NCI-H2107 treated with DMSO at 0.1 percent for 48 hours (cell line): ENCODE measurements at regions not wholly inside any gene's neighbourhood (a gene's known extent, or its start where the extent isn't known, plus 50 kb on each side); places are given as distances from the start of the nearest gene placed in this dataset.

Experiments used
- DNase-seq: peaks from one replicate; lab custom pipeline; 2025; ENCODE audit not compliant: unreplicated experiment; lab: John Stamatoyannopoulos, UW

DNA sequence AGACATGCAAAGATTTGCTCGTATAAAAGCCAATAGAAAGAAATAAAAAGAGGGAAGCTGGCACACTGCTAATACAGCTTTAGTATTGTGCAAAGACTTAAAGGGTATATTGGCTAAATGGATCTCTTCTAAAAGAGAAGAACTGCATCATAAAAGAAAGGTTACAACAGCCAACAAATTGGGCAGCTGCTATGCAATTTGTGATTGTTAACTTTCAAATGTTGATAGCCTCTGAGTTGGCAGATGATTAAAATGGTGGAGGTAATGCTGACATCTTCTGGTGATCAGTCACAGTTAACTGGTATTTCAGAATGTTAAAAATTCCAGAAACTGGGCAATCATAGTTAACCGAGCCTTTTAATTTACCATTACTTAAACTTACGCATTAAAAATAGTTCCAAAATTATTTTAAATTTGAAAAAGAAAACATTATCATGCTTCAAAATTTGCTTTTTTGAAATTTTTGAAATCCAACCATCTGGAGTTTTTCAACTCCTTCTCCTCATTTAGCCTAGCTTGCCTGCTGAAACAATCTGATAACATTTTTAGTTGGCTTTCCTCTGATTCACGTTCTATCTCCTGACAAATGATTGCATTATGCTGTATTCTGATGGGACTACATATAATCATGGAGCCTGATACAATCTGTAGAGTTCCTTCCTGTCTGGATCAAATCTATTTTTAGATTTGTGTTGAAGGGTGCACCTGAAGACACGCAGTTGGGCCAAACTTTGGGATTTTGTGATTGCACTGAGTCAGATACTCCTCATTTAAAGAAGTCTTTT, 144.0 kb upstream of the PDZRN3 start:
- DNase-seq: no peak

- DNase-seq: no peak
Measured at GRCh38 chr3:73766599-73767381, 142.0 kb upstream of the PDZRN3 start.

DNA sequence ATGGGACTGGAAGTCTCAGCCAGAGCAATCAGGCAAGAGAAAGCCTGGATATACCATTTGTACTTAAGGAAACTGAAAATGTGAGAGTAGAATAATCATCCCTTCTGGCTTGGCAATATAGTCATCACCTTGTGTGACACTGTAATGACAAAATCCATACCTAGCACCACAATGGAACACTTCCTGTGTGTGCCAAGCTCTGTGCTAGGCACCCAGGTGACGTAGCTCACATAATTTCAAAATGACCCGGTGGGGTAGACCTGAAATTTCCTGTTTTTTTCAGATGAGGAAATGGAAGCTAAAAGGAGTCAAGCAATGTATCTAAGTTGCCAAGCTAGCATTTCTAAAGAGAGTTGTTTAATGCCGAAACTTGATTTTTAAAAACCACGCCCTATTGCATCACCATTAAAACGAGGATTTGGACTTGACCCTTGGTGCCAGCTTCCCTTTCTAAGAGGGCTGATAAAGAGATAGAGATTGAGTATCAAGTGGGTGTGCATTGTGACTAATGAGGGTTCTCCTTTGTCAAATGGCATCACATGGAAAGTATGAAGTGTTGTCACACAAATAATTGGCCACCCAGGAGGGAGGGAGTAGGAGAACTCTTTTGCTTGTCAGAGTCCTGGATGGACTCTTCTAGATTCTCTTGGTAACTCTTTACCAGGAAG, 141.3 kb upstream of the PDZRN3 start:
- no peak for DNase-seq

- no peak for DNase-seq
Measured at GRCh38 chr3:73762855-73763254, 138.1 kb upstream of the PDZRN3 start.

DNA sequence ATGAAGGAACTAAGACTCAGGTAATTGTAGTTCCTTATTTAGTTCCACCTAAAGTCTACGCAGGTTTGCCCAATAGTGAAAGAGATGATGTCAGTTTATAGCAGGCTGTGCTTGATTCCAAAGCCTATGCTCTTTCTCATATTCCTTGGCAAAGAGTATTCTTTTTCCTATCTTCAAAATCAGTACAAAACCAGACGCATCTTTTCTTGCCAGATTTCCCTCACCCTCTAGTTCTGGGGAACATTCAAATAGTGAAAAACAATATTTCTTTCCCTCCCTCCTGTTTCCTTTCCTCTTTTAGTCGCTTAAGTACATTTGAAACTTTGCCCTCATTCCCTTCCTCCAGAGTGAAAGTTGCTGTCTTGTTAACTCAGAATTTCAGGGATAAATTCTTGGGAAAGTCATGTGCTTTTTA, 134.6 kb upstream of the PDZRN3 start:
- DNase-seq: no peak

- DNase-seq: no peak
Measured at GRCh38 chr3:73757536-73757935, 132.8 kb upstream of the PDZRN3 start.

- DNase-seq: no peak
Measured at GRCh38 chr3:73753985-73754384, 129.2 kb upstream of the PDZRN3 start.

DNA sequence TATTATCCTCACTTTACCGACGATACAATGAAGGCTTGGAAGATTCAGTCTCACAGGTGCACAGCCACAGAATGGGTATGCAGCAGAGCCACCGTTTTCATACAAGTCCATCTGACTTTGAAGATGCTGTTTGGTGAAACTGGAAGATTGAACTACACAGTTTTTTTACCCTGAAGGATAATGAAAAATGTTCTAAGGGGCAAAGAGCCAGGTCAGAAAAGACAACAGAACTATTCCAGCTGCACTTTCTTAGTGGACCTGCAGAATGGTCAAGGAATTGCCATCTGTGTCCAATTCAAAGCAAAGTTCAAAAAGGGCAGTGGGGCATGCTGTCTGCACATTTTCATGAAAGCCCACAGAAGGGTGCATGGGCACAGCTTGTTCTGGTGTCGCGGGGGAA, 127.6 kb upstream of the PDZRN3 start:
- DNase-seq: no peak

DNA sequence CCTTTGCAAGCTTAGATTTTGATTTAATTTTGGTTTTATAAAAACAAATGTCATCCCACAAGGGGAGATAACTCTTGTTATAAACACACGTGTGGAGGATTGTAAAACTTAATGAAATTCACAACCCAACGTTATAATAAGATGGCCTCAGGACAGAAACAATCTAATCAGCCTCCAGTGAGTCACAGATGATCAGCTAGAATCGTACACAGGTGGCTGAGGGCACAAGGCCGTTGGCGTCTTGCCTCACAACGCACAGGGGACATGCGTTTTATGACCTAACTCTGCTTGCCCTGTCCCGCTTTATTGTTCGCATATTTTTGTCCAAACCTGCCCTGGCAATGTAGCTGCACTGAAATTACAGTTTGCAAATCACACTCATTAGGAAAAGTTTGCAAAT, 121.9 kb upstream of the PDZRN3 start:
- no peak for DNase-seq

GRCh38 chr3:73745526-73746191, 120.9 kb upstream of the PDZRN3 start:
- DNase-seq: peak; percentile 59

DNA sequence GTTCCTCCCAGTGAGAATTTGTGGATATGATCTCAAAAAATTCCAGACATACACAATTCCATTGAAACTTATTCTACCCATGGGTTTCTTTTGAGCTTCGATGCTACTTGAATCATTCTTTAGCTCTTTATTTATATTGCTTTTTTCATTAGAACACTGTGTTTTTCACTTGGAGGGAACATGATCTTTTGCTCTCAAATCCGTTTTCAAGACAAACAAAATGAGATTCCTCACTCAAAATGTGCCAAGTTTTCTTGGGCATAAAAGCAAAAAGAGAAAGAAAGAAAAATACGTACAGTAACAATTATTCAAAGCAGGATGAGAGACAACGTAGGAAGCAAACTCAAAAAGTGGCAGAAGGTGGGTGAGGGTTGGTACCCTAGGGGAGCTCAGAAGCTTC, 118.8 kb upstream of the PDZRN3 start:
- no peak for DNase-seq

DNA sequence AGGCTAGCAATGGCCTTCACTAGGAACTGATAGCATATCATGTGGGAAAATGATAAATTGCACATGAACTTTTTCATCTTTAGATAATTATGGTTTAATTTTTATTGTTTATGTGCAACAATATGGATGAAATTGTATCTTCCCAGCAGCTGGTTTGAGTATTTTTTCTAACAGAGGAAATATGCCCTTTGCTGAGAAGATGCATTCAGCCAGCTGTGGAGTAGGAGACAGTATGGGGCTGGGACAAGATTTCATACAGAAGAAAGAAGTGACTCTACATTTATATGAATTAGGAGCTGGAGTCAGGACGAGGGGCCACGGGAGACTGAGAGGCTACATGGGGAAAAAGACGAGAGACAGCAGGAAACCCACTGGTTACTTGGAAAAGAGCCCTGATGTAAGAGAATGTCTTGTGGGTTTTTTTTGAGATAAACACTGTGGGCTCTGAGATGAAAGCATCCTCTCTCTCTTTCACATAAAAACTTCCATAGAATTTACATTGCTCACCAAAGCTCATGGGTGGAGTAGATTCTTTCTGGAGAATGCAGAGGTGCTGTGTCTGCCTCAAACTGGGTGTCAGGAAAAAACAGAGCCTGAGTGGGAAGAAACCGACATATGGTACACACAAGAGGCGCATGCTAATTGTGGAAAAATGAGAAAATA, 115.2 kb upstream of the PDZRN3 start:
- no peak for DNase-seq

GRCh38 chr3:73738711-73739110, 114.0 kb upstream of the PDZRN3 start:
- no peak for DNase-seq

DNA sequence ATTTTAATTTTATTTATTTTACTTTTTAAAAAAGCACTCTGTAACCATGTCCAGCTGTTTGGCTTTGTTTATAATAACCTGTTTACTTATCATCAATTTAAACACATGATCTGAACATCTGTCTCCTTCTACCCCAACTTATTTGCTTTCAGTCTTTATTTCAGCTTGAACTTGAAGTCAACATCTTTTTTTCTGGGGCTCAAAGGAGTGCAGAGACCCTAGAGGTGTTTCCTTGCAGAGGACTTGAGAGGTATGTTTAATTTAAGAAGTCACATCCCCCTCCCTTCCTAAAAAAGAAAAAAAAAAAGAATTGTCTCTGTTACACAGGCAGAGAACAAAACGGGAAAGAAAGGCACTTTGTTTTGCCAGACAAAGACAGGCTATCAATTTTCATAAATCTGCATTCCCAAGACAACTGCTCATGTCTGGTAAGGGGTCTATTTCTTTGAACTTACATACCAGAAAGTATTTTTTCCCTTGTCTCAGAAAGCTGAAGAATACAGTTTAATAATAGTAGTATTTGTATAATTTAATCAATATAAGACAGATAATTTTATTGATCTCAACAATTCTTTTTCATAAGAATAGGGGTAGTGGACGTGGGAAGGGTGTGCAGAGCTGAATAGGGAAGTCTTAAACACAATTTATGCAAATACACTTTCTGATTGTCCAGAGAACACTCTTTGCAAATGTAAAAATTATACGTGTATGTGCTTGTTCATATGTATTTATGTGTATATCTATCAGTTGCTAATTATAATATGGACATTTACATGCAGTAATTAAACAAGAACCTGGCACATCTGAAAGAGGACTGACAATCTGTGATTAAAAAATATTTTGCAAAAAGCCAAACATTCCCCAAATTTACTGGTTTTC, 109.7 kb upstream of the PDZRN3 start:
- DNase-seq: peak; percentile 8

GRCh38 chr3:73733746-73734145, 109.0 kb upstream of the PDZRN3 start:
- DNase-seq: peak; percentile 27

GRCh38 chr3:73729969-73730440, 105.3 kb upstream of the PDZRN3 start:
- DNase-seq: no peak

GRCh38 chr3:73727854-73728253, 103.1 kb upstream of the PDZRN3 start:
- DNase-seq: no peak

GRCh38 chr3:73727117-73727821, 102.5 kb upstream of the PDZRN3 start:
- DNase-seq: no peak

DNA sequence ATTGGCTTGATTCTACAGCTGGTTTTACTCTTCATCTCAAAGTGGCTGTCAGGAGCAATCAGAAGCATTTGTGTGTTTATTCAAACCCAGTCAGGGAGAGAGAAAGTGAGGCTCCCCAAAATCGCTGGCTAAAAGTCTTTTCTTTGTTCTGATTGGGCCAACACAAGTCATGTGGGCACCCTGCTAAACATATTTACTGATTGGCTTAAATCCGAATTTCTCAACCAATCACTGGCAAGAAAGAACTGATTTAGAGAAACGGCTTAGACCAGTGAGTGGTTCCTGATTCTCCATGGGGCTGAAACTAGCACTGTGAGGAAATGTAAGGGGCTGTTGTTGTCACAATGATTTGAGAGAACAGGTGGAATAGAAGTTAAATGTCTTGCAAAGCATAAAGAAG, 98.9 kb upstream of the PDZRN3 start:
- DNase-seq: no peak
